GM21360 (cell line): ENCODE measurements at regions not wholly inside any gene's neighbourhood (a gene's known extent, or its start where the extent isn't known, plus 50 kb on each side); places are given as distances from the start of the nearest gene placed in this dataset.

ENCODE experiments used
- ATAC-seq: cut with Tn5 transposase; IDR thresholded peaks from one replicate; pipeline ENCODE4 v1.9.1; 2021; ENCODE audit warnings: mild to moderate bottlenecking, moderate library complexity; ENCODE audit not compliant: unreplicated experiment

DNA sequence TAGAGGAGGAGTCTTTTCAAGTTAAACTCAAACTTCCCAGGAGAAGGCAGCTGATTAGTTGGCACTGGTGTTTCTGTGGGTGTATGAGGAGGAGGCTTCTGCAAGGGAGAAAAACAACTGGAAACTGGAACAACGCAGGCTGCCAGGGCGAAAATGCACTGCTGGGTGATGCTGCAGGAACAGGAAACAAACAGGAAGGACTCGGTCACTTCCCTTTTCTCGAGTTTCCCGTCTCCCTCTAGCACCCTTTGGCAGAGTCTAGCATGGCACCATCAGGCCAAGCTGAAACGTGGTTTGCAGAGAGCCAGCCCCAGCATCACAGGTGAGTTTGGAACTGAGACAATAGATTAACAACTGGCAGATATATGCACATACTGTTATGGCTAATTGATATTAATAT lies 77.5 kb upstream of the CAST start:
- ATAC-seq, result no peak

DNA sequence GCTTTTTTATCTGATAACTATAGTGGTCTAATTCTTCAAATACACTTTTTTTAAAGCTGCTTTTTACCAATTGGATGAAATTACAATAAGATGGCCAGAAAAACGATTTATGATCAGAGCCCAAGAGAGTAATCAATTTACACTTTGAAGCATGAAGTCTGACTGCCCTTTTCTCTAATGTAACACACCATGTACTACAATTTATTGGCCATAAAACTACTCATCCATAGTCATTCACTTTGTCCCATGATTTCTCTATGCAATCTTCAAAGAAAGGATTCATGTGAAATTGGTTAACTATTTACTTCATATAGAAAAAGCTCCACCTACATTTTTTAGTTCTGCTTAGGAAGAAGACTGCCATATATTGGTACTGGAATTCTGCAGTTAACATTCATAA lies 73.6 kb upstream of the CAST start:
- no peak for ATAC-seq

GRCh38 chr5:96590796-96591195 lies 71.4 kb upstream of the CAST start:
- ATAC-seq, result no peak

DNA sequence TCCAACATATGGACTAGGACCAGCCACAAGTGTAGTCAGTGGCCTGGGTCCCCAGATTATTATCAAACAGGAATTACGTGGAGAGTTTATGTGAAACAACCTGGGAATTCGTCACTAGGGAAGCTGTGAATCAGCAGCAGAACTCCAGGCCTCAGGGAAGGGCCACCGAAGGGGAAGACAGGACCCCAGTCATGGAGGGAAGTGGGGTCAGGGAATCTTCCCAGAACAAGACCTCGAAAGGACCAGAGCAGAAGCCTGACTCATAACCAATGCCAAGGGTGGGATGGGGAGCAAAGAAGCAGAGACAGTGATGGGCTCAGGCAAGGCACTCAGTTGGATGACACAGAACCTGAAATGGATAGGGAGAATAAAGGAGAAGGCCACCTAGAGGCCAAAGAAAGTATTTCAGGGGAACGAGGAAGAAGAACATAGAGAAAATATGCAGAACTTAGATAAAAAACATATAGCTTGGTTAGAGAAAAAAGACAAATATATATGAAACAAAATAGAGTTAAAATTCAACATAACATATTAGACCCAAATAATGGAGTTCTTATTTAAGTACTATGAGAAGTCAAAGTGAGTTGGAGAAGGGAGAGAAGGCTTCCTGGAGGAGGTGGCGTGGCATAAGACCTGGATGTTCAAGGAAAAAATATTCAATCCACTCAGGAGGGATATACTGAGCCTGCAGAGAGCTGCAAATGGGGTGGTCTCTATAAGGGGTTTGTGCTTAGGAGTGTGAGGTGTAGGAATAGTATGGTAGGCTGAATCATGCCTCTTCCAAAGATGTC lies 66.7 kb upstream of the CAST start:
- no peak for ATAC-seq

- no peak for ATAC-seq
These were observed 64.6 kb upstream of the CAST start for GRCh38 chr5:96597438-96598020.

- no peak for ATAC-seq
These were observed 61.0 kb upstream of the CAST start for GRCh38 chr5:96601200-96601599.

GRCh38 chr5:96601715-96602244 lies 60.4 kb upstream of the CAST start:
- ATAC-seq, result peak; percentile 81

DNA sequence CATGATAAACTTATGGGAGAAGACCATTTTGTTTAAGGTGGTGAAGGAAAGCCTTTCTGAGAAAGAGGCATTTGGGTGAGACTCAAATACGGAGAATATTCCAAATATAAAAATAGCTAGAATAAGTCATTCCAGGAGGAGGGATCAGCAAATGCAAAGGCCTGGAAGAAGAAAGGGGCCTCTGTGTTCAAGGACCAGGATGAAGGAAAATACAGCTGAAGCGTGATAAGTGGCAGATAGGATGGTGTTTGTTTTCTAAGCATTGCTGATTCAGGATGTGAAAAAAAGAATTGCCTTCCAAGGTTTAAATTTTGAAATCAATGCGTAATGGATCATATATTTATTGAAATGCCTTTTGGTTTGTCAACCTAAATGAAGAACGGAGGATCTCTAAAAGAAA lies 59.4 kb upstream of the CAST start:
- ATAC-seq, result no peak

- no peak for ATAC-seq
These were observed 56.9 kb upstream of the CAST start for GRCh38 chr5:96605144-96605837.

GRCh38 chr5:96609369-96609768 lies 52.8 kb upstream of the CAST start:
- no peak for ATAC-seq

DNA sequence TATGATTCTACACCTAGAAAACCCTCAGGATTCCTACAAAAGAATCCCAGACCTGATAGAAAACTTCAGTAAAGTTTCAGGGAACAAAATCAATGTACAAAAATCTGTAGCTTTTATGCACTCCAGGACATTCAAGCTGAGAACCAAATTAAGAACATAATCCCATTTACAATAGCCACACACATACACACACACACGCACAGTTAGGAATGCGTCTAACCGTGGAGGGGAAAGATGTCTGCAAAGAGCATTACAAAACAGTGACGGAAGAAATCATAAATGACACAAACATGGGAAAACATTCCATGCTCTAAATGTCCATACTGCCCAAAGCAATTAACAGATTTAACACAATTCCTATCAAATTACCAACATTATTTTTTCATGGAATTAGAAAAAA lies 51.4 kb upstream of the CAST start:
- no peak for ATAC-seq

DNA sequence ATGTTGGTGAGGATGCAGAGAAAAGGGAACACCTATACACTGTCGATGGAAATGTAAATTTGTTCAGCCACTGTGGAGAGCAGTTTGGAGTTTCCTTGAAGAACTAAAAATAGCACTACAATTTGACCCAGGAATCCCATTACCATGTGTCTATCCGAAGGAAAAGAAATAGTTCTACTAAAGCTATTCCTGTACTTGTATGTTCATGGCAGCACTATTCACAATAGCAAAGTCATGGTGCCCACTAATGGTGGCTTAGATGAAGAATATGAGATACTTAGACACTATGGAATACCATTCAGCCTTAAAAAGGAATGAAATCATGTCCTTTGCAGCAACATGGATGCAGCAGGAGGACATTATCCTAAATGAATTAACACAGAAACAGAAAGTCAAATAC lies 50.2 kb upstream of the CAST start:
- ATAC-seq, result no peak
